Activated T-helper 9 cell treated with anti-CD3 and anti-CD28 coated beads, Interleukin-2, amount 50 U/mL, for 16 hours (primary cell): ENCODE measurements at regions not wholly inside any gene's neighbourhood (a gene's known extent, or its start where the extent isn't known, plus 50 kb on each side); places are given as distances from the start of the nearest gene placed in this dataset.
"Not testable (repeated sequence)": the region's sequence is repeated elsewhere in the genome, so short reads cannot be mapped to it uniquely, and the experiment has no call there.

Experiments used
- DNase-seq: peaks from one replicate; pipeline ENCODE4 v3.0.0-alpha.2; 2020; ENCODE audit warnings: low read depth

GRCh38 chr2:44086629-44087028, 82.0 kb upstream of the PPM1B start:
- DNase-seq, result no peak

GRCh38 chr2:44087036-44087713, 81.5 kb upstream of the PPM1B start:
- DNase-seq, result peak; percentile 68

- DNase-seq, result no peak
These were observed 81.0 kb upstream of the PPM1B start for GRCh38 chr2:44087714-44088092.

- DNase-seq, result not testable (repeated sequence)
These were observed 76.2 kb upstream of the PPM1B start for GRCh38 chr2:44092519-44092918.

GRCh38 chr2:44093970-44094369, 74.7 kb upstream of the PPM1B start:
- DNase-seq, result no peak

GRCh38 chr2:44097322-44097907, 71.3 kb upstream of the PPM1B start:
- no peak for DNase-seq

GRCh38 chr2:44098050-44098449, 70.6 kb upstream of the PPM1B start:
- no peak for DNase-seq

GRCh38 chr2:44098891-44099290, 69.8 kb upstream of the PPM1B start:
- no peak for DNase-seq

GRCh38 chr2:44100351-44100750, 68.3 kb upstream of the PPM1B start:
- DNase-seq, result no peak

- DNase-seq, result no peak
These were observed 67.4 kb upstream of the PPM1B start for GRCh38 chr2:44101246-44101645.

- no peak for DNase-seq
These were observed 65.7 kb upstream of the PPM1B start for GRCh38 chr2:44102790-44103562.

- no peak for DNase-seq
These were observed 65.0 kb upstream of the PPM1B start for GRCh38 chr2:44103639-44104038.

GRCh38 chr2:44104855-44105271, 63.8 kb upstream of the PPM1B start:
- DNase-seq, result no peak

GRCh38 chr2:44106509-44106908, 62.2 kb upstream of the PPM1B start:
- not testable (repeated sequence) for DNase-seq

GRCh38 chr2:44107086-44107740, 61.5 kb upstream of the PPM1B start:
- no peak for DNase-seq

GRCh38 chr2:44107974-44108373, 60.7 kb upstream of the PPM1B start:
- no peak for DNase-seq

GRCh38 chr2:44109166-44109565, 59.5 kb upstream of the PPM1B start:
- no peak for DNase-seq

- DNase-seq, result no peak
These were observed 58.2 kb upstream of the PPM1B start for GRCh38 chr2:44110444-44110843.

GRCh38 chr2:44112096-44112495, 56.6 kb upstream of the PPM1B start:
- DNase-seq, result no peak

GRCh38 chr2:44116319-44116718, 52.4 kb upstream of the PPM1B start:
- no peak for DNase-seq

GRCh38 chr2:44118257-44118656, 50.4 kb upstream of the PPM1B start:
- no peak for DNase-seq
